Brain microvascular endothelial cell (primary cell): ENCODE measurements at regions not wholly inside any gene's neighbourhood (a gene's known extent, or its start where the extent isn't known, plus 50 kb on each side); places are given as distances from the start of the nearest gene placed in this dataset.

Experiments used
- DNase-seq: peaks from one replicate; pipeline ENCODE4 v3.0.0-alpha.2; 2020
- H3K27ac ChIP-seq: fragments of 250-450 bp; sonication (Bioruptor Pico); 2 replicates; pipeline ENCODE4 v1.5.1; 2020; ENCODE audit warnings: mild to moderate bottlenecking, moderate library complexity
- H3K27me3 ChIP-seq: fragments of 250-450 bp; sonication (Bioruptor Pico); replicated peaks from 2 replicates; pipeline ENCODE4 v1.5.1; 2020; ENCODE audit warnings: mild to moderate bottlenecking
- H3K36me3 ChIP-seq: fragments of 250-450 bp; sonication (Bioruptor Pico); replicated peaks from 2 replicates; pipeline ENCODE4 v1.5.1; 2020; ENCODE audit warnings: mild to moderate bottlenecking
- H3K4me3 ChIP-seq: 2 replicates; pipeline ENCODE4 v1.5.1; 2011; ENCODE audit warnings: low read depth, mild to moderate bottlenecking, control low read depth, low read length, moderate library complexity
- in situ Hi-C: cut with HindIII; loops from 2 replicates; pipeline ENCODE4 v1.10.0; 2017; ENCODE audit warnings: low sequenced_read_pairs, low pct_ligation_motif_present
- TF ChIP-seq, protein P1 (sequence below): IDR thresholded peaks from 2 replicates; pipeline ENCODE4 v1.5.1; 2011; ENCODE audit warnings: low read depth, mild to moderate bottlenecking, moderate library complexity, low read length, control low read depth, inconsistent platforms; ENCODE audit errors: missing control alignments

GRCh38 chr14:30257946-30258661 lies 300.9 kb upstream of the G2E3 start:
- Histone ChIP-seq H3K36me3 (no peaks in the 10 kb centered on the region), H3K27me3 (no peaks in the 10 kb centered on the region), H3K4me3 (no peak overlapping the region), H3K27ac (no peak overlapping the region)
- no peak for DNase-seq
- TF ChIP-seq, protein P1, sequence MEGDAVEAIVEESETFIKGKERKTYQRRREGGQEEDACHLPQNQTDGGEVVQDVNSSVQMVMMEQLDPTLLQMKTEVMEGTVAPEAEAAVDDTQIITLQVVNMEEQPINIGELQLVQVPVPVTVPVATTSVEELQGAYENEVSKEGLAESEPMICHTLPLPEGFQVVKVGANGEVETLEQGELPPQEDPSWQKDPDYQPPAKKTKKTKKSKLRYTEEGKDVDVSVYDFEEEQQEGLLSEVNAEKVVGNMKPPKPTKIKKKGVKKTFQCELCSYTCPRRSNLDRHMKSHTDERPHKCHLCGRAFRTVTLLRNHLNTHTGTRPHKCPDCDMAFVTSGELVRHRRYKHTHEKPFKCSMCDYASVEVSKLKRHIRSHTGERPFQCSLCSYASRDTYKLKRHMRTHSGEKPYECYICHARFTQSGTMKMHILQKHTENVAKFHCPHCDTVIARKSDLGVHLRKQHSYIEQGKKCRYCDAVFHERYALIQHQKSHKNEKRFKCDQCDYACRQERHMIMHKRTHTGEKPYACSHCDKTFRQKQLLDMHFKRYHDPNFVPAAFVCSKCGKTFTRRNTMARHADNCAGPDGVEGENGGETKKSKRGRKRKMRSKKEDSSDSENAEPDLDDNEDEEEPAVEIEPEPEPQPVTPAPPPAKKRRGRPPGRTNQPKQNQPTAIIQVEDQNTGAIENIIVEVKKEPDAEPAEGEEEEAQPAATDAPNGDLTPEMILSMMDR = no peak
- in situ Hi-C loops = no loop called here

DNA sequence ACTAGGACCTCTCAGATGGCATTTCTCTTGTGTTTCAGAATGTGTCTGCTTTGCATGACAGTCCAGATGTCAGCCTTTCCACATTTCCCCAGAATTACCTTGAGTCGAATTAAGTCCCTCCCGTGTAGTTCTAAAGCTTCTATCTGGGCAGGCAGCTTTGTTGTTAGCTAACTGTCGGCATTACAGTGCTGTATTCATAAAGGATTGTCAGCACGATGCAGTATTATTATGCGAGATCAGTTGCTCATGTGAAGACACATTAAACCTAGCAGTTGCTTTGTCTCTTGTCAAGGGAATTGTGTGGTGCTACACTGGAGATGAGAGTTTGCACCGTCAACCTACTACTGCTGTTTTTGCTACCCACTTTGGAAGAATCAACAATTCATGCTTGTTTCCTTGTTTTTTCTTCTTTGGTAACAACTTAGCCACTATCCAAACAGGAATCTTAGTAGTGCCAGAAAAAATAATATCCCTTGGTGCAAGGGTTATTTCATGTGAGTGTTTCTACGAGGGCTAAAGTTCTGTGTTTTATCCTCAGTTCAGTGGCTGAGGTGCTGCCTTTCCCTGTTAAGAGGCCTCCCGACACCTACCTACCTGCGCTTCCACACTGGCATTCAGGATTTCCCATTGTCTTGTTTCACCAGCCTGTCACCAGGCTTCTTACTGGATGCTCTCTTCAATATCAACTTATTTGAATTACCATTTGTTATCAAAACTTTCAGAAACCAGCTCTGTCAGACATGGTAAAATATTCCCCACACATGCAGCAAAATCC lies 297.9 kb upstream of the G2E3 start:
- no peak overlapping the region for H3K4me3 ChIP-seq
- TF ChIP-seq, protein P1 = no peak
- no peaks in the 10 kb centered on the region for H3K36me3 ChIP-seq
- in situ Hi-C loops = no loop called here
- H3K27ac ChIP-seq = no peak overlapping the region
- H3K27me3 ChIP-seq = no peaks in the 10 kb centered on the region
- DNase-seq = no peak

- Histone ChIP-seq H3K27ac (no peak overlapping the region), H3K4me3 (no peak overlapping the region), H3K36me3 (no peaks in the 10 kb centered on the region), H3K27me3 (no peaks in the 10 kb centered on the region)
- DNase-seq = no peak
- in situ Hi-C loops = no loop called here
- TF ChIP-seq, protein P1 = no peak
Observed at GRCh38 chr14:30264161-30264560, 294.8 kb upstream of the G2E3 start.

DNA sequence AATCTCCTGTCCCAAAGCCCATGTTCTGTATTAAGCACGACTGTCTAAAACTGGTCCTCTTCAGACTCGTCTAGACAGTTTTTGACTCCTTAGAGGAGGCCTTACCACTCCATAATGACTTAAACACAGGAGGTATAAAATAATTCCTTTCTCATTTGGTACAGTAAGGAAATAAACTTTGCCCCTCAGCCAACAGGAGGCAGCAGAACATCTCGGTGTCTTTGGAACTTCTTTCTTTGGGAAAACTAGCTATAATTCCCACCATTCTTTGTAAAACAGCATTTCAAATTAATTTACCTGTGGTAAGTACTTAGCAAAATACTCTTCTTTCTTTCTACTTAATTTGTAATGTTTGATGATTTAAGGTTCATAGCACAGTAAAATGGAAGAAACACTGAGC lies 292.7 kb upstream of the G2E3 start:
- Histone ChIP-seq H3K27me3 (no peaks in the 10 kb centered on the region), H3K27ac (no peak overlapping the region), H3K36me3 (no peaks in the 10 kb centered on the region), H3K4me3 (no peak overlapping the region)
- in situ Hi-C loops = no loop called here
- TF ChIP-seq, protein P1 = no peak
- no peak for DNase-seq

- no peak overlapping the region for H3K4me3 ChIP-seq
- TF ChIP-seq, protein P1 = no peak
- DNase-seq = no peak
- no peak overlapping the region for H3K27ac ChIP-seq
- no peaks in the 10 kb centered on the region for H3K36me3 ChIP-seq
- in situ Hi-C loops = no loop called here
- no peaks in the 10 kb centered on the region for H3K27me3 ChIP-seq
Observed at GRCh38 chr14:30267141-30267540, 291.8 kb upstream of the G2E3 start.
